ENCODE measurements at regions not wholly inside any gene's neighbourhood (a gene's known extent, or its start where the extent isn't known, plus 50 kb on each side); places are given as distances from the start of the nearest gene placed in this dataset.

DNA sequence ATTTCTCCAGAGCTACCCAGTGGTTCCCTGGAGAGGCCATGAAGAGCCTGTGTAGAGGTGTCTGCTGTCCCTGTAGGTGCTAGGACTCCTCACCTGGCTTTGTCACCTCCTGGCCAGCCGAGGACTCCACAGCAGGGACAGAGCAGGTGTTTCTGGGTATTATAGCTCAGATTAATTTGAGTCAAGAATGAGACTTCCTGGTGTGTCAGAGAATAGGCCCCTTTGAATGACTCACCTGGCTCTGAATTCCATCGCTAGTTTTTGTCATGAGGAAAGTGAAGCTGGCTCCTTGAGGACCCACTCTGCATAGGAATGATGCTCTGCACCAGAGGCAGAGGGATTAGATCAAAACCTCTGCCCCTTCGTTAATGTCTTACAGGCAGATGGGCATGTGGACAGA is 167.5 kb upstream of the TOPAZ1 start:
- no peaks in the 10 kb centered on the region for H3K27me3 ChIP-seq (replicated peaks in 1 of 4; ENCODE audit: control extremely low read depth in 1 of 4, control insufficient read depth in 3 of 4, insufficient read depth in 4 of 4, low read length in 3 of 4)
- Mint-ChIP-seq H3K9me3 (ENCODE audit: insufficient read depth) (no peaks in the 10 kb centered on the region), H3K27ac (no peak overlapping the region), H3K4me1 (peaks cover 8% of the 10 kb centered on the region), H3K27me3 (no peaks in the 10 kb centered on the region), H3K4me3 (no peak overlapping the region)
- H3K4me3 ChIP-seq (ENCODE audit: control extremely low read depth in 1 of 5, extremely low read depth in 1 of 5, insufficient read depth in 1 of 5, low read depth in 2 of 5, low read length in 4 of 5): no peak overlapping the region
- no peaks in the 10 kb centered on the region for H3K79me2 ChIP-seq (ENCODE audit: control insufficient read depth, insufficient read depth, low read length)
- H3K4me1 ChIP-seq (ENCODE audit: control insufficient read depth in 2 of 2, insufficient read depth in 2 of 2, low read length in 2 of 2): no peaks in the 10 kb centered on the region
- no peak overlapping the region for H3K9ac ChIP-seq (ENCODE audit: low read length)
- 93% methylated on average over 3 of the region's 3 CpGs for WGBS (ENCODE audit: insufficient coverage)
- intact Hi-C loops (cut with micrococcal nuclease): no loop called here
- no peak for DNase-seq
- H2AFZ ChIP-seq (ENCODE audit: insufficient read depth, low read depth, low read length, poor library complexity, severe bottlenecking): no peak overlapping the region
- no peaks in the 10 kb centered on the region for H3K9me3 ChIP-seq (ENCODE audit: control extremely low read depth in 1 of 3, control insufficient read depth in 2 of 3, insufficient read depth in 1 of 3, low read length in 2 of 3)
- TF ChIP-seq, protein P1, sequence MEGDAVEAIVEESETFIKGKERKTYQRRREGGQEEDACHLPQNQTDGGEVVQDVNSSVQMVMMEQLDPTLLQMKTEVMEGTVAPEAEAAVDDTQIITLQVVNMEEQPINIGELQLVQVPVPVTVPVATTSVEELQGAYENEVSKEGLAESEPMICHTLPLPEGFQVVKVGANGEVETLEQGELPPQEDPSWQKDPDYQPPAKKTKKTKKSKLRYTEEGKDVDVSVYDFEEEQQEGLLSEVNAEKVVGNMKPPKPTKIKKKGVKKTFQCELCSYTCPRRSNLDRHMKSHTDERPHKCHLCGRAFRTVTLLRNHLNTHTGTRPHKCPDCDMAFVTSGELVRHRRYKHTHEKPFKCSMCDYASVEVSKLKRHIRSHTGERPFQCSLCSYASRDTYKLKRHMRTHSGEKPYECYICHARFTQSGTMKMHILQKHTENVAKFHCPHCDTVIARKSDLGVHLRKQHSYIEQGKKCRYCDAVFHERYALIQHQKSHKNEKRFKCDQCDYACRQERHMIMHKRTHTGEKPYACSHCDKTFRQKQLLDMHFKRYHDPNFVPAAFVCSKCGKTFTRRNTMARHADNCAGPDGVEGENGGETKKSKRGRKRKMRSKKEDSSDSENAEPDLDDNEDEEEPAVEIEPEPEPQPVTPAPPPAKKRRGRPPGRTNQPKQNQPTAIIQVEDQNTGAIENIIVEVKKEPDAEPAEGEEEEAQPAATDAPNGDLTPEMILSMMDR (IDR thresholded peaks at IDR 0.05): no peak
- H3K4me2 ChIP-seq (replicated peaks; ENCODE audit: low read depth, low read length, poor library complexity, severe bottlenecking): no peak overlapping the region
- no peaks in the 10 kb centered on the region for H4K20me1 ChIP-seq (ENCODE audit: control insufficient read depth, insufficient read depth, low read length, poor library complexity, severe bottlenecking)
- H3K27ac ChIP-seq (ENCODE audit: low read length in 2 of 2): no peak overlapping the region
- no peak for ATAC-seq (ENCODE audit: low read depth)
- ChIA-PET POLR2A (no interaction called here), CTCF (no interaction called here)
- H3K36me3 ChIP-seq (replicated peaks in 1 of 2; ENCODE audit: control extremely low read depth in 1 of 2, control insufficient read depth in 1 of 2, extremely low read depth in 1 of 2, insufficient read depth in 2 of 2, low read length in 1 of 2): no peaks in the 10 kb centered on the region

DNA sequence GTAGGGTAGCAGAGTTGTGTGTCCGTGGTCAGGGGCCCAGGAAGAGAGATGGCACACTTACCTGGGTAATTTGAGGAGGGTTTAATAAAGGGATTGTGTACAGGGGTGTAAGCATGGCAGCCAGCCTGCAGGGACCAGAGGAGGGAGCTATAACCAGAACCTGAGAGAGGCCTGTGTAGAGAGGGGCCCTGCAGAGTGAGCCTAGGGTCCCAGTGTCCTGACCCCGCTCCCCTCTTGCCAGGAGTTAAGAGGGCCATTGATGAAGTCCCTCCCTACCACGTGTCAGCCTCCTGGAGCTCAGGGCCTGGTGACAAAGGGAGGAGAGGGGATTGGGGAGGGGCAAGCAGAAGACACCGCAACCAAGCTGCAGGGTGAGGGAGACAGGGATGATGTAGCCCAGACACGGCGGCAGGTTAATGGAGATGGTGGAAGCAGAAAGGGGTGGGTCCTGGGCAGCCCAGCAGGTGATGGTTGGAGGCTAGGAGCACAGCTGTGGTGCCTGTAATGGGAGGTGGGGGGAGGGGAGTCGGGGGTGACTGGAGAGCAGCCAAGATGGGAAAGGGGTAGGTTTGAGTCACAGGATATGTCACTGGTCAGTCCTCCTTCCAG is 165.4 kb upstream of the TOPAZ1 start:
- H3K9me3 Mint-ChIP-seq (ENCODE audit: insufficient read depth): no peaks in the 10 kb centered on the region
- Histone ChIP-seq H3K4me2 (replicated peaks; ENCODE audit: low read depth, low read length, poor library complexity, severe bottlenecking) (no peak overlapping the region), H3K36me3 (replicated peaks in 1 of 2; ENCODE audit: control extremely low read depth in 1 of 2, control insufficient read depth in 1 of 2, extremely low read depth in 1 of 2, insufficient read depth in 2 of 2, low read length in 1 of 2) (no peaks in the 10 kb centered on the region), H3K9ac (ENCODE audit: low read length) (no peak overlapping the region), H3K4me1 (ENCODE audit: control insufficient read depth in 2 of 2, insufficient read depth in 2 of 2, low read length in 2 of 2) (no peaks in the 10 kb centered on the region), H3K27ac (ENCODE audit: low read length in 2 of 2) (no peak overlapping the region), H4K20me1 (ENCODE audit: control insufficient read depth, insufficient read depth, low read length, poor library complexity, severe bottlenecking) (no peaks in the 10 kb centered on the region), H3K79me2 (ENCODE audit: control insufficient read depth, insufficient read depth, low read length) (no peaks in the 10 kb centered on the region), H3K4me3 (ENCODE audit: control extremely low read depth in 1 of 5, extremely low read depth in 1 of 5, insufficient read depth in 1 of 5, low read depth in 2 of 5, low read length in 4 of 5) (no peak overlapping the region), H3K9me3 (ENCODE audit: control extremely low read depth in 1 of 3, control insufficient read depth in 2 of 3, insufficient read depth in 1 of 3, low read length in 2 of 3) (no peaks in the 10 kb centered on the region), H2AFZ (ENCODE audit: insufficient read depth, low read depth, low read length, poor library complexity, severe bottlenecking) (no peak overlapping the region), H3K27me3 (replicated peaks in 1 of 4; ENCODE audit: control extremely low read depth in 1 of 4, control insufficient read depth in 3 of 4, insufficient read depth in 4 of 4, low read length in 3 of 4) (no peaks in the 10 kb centered on the region)
- peaks cover 8% of the 10 kb centered on the region for H3K4me1 Mint-ChIP-seq
- H3K4me3 Mint-ChIP-seq: no peak overlapping the region
- ATAC-seq (ENCODE audit: low read depth) (no peak), DNase-seq (no peak)
- WGBS (ENCODE audit: insufficient coverage): 84% methylated on average over 7 of the region's 7 CpGs
- no peak overlapping the region for H3K27ac Mint-ChIP-seq
- intact Hi-C loops (cut with micrococcal nuclease): no loop called here
- TF ChIP-seq, protein P1 (IDR thresholded peaks at IDR 0.05): no peak
- no peak for TF ChIP-seq EZH2 (IDR thresholded peaks at IDR 0.05; ENCODE audit: borderline replicate concordance, insufficient read depth, low read depth, low read length, poor library complexity, severe bottlenecking)
- ChIA-PET CTCF (interaction anchor here (1.0 to 2.2 kb wide), 6 partner anchors 58 to 220 kb away, joined by 3 to 19 read pairs (median 4); no protein-coding TSS in a partner anchor), POLR2A (no interaction called here)
- H3K27me3 Mint-ChIP-seq: no peaks in the 10 kb centered on the region
